ENCODE measurements at regions not wholly inside any gene's neighbourhood (a gene's known extent, or its start where the extent isn't known, plus 50 kb on each side); places are given as distances from the start of the nearest gene placed in this dataset.

- Histone ChIP-seq H3K79me2 (replicated peaks; ENCODE audit: insufficient read depth) (no peaks in the 10 kb centered on the region), H3K36me3 (ENCODE audit: insufficient read depth) (no peaks in the 10 kb centered on the region), H3K27ac (ENCODE audit: low read depth) (no peak overlapping the region), H3K4me3 (no peak overlapping the region), H3K4me1 (ENCODE audit: insufficient read depth) (peaks cover 4% of the 10 kb centered on the region; the same call in 1 of the 2 replicates), H3K27me3 (ENCODE audit: insufficient read depth) (no peaks in the 10 kb centered on the region), H3K4me2 (no peak overlapping the region), H3K9me2 (ENCODE audit: insufficient read depth) (peaks cover 10% of the 10 kb centered on the region), H4K20me1 (replicated peaks; ENCODE audit: insufficient read depth) (no peaks in the 10 kb centered on the region), H2AFZ (no peak overlapping the region), H3F3A (replicated peaks; ENCODE audit: low read depth) (no peaks in the 10 kb centered on the region)
- TF ChIP-seq JUNB (IDR thresholded peaks at IDR 0.05; ENCODE audit: unreplicated experiment) = no peak
- TF ChIP-seq STAT1 (IDR thresholded peaks at IDR 0.05; ENCODE audit: unreplicated experiment) = no peak
- no peak for TF ChIP-seq CREB1 (CRISPR knock-in tag; IDR thresholded peaks at IDR 0.05; ENCODE audit: low read depth)
- no peak for TF ChIP-seq REST (IDR thresholded peaks at IDR 0.05; ENCODE audit: unreplicated experiment)
- TF ChIP-seq EZH2 (IDR thresholded peaks at IDR 0.05; ENCODE audit: low read depth, unreplicated experiment) = no peak
- no peak for TF ChIP-seq CTCF (conservative IDR thresholded peaks at IDR 0.05; ENCODE audit: low read depth in 2 of 2)
- no peak for TF ChIP-seq ZNF462 (CRISPR knock-in tag; IDR thresholded peaks at IDR 0.05)
- no peak for TF ChIP-seq EZH2phosphoT487 (IDR thresholded peaks at IDR 0.05; ENCODE audit: unreplicated experiment)
- TF ChIP-seq ETS1 (IDR thresholded peaks at IDR 0.05) = no peak
- TF ChIP-seq NANOG (IDR thresholded peaks at IDR 0.05; ENCODE audit: borderline replicate concordance) = no peak
- no peak for TF ChIP-seq ZNF114 (CRISPR knock-in tag; IDR thresholded peaks at IDR 0.05)
- TF ChIP-seq POLR2AphosphoS5 (IDR thresholded peaks at IDR 0.05; ENCODE audit: low read depth) = no peak
- TF ChIP-seq ZNF331 (CRISPR knock-in tag; IDR thresholded peaks at IDR 0.05; ENCODE audit: low read depth) = no peak
- no peak for ATAC-seq
- H3K9me3 Mint-ChIP-seq = no peaks in the 10 kb centered on the region
- no peak overlapping the region for H3K27ac Mint-ChIP-seq
- DNase-seq (ENCODE audit: low spot score) = no peak
- H3K27me3 Mint-ChIP-seq (ENCODE audit: insufficient read depth, low read depth, poor library complexity) = peaks cover 5% of the 10 kb centered on the region
- peaks cover 10% of the 10 kb centered on the region; the same call in 2 of the 3 replicates for H3K36me3 Mint-ChIP-seq (ENCODE audit: low read depth)
- H3K4me3 Mint-ChIP-seq = no peak overlapping the region
- peaks cover 7% of the 10 kb centered on the region for H3K4me1 Mint-ChIP-seq
These were observed 456.3 kb downstream of the MAFB start for GRCh38 chr20:40232756-40233155.
